ENCODE measurements at regions not wholly inside any gene's neighbourhood (a gene's known extent, or its start where the extent isn't known, plus 50 kb on each side); places are given as distances from the start of the nearest gene placed in this dataset.
"Not testable (repeated sequence)": the region's sequence is repeated elsewhere in the genome, so short reads cannot be mapped to it uniquely, and the experiment has no call there.

- no peak overlapping the region for H3K27ac Mint-ChIP-seq
- DNase-seq (ENCODE audit: low spot score in 2 of 2) (no peak), ATAC-seq (no peak)
- no peaks in the 10 kb centered on the region for H3K9me3 Mint-ChIP-seq
- H3K36me3 Mint-ChIP-seq: no peaks in the 10 kb centered on the region
Measured at GRCh38 chr12:114032801-114033200, 66.7 kb upstream of the RBM19 start.

- Mint-ChIP-seq H3K9me3 (no peaks in the 10 kb centered on the region), H3K36me3 (peaks cover 0 to 4% of the 10 kb centered on the region in 2 donors), H3K27ac (no peak overlapping the region)
- DNase-seq (ENCODE audit: low spot score in 2 of 2) (no peak), ATAC-seq (no peak)
Measured at GRCh38 chr12:114030451-114030850, 64.3 kb upstream of the RBM19 start.

DNA sequence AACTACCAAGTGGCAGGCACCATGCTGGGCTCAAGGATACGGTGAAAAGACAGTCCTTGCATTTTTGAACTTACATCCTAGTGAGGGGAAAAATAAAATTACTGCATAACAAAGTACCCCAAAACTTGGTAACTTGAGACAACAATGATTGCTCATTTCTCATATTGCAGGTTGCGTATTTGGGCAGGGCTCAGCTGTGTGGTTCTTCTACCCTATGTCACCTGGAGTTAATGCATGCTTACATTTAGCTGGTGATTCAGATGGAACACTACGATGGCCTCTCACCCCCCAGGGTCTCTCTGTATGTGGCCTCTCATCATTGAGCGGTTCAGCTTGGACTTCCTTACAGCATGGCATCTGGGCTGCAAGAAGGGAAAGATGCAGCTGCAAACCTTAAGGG lies 60.7 kb upstream of the RBM19 start:
- Mint-ChIP-seq H3K27ac (no peak overlapping the region), H3K9me3 (no peaks in the 10 kb centered on the region), H3K36me3 (peaks cover 0 to 4% of the 10 kb centered on the region in 2 donors)
- DNase-seq (ENCODE audit: low spot score in 2 of 2) (no peak), ATAC-seq (no peak)

- ATAC-seq (no peak), DNase-seq (ENCODE audit: low spot score in 2 of 2) (no peak)
- peaks cover 0 to 4% of the 10 kb centered on the region in 2 donors for H3K36me3 Mint-ChIP-seq
- no peak overlapping the region for H3K27ac Mint-ChIP-seq
- H3K9me3 Mint-ChIP-seq: no peaks in the 10 kb centered on the region
Measured at GRCh38 chr12:114025935-114026334, 59.8 kb upstream of the RBM19 start.

DNA sequence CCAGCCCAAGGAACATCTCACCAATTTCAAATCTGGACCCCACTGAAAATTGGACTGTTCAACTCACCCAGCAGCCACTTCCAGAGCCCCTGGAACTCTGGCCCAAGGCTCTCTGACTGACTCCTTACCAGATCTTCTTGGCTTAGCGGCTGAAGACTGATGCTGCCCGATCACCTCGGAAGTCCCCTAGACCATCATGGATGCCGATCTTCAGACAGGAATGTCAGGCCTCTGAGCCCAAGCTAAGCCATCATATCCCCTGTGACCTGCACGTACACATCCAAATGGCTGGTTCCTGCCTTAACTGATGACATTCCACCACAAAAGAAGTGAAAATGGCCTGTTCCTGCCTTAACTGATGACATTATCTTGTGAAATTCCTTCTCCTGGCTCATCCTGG lies 56.0 kb upstream of the RBM19 start:
- not testable (repeated sequence) for H3K27ac Mint-ChIP-seq; DNase-seq (ENCODE audit: low spot score in 2 of 2); ATAC-seq; H3K9me3 Mint-ChIP-seq; H3K36me3 Mint-ChIP-seq

DNA sequence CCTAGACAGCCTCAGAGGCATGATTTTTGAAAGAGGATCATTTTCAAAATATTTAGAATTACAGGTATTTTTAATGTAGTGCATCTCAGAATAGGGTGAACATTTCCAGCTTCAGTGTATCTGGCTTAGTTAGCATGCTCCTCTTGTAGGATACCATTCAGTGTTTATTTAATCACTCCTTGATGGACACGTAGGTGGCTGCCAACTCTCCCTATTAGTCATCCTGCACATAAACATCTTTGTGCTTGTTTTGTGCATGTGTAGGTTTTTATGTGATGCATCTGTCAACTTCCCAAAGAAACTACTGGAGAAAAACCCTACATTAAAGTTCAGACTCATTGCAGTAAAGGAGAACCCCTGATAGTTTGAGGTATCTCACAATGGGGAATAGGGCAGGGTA lies 52.5 kb upstream of the RBM19 start:
- H3K27ac Mint-ChIP-seq: no peak overlapping the region
- no peak for ATAC-seq

More for the DNA sequence above, 52.5 kb upstream of the RBM19 start:
- DNase-seq (ENCODE audit: low spot score in 2 of 2): no peak
- no peaks in the 10 kb centered on the region for H3K9me3 Mint-ChIP-seq
- no peaks in the 10 kb centered on the region for H3K36me3 Mint-ChIP-seq

Measured in activated naive CD4-positive, alpha-beta T cell treated with anti-CD3 and anti-CD28 coated beads, Interleukin-2, amount 50 U/mL, for 72 hours (primary cell).